SU-DHL-6 (cell line): ENCODE measurements at regions not wholly inside any gene's neighbourhood (a gene's known extent, or its start where the extent isn't known, plus 50 kb on each side); places are given as distances from the start of the nearest gene placed in this dataset.

Experiments used
- H2AFZ ChIP-seq: fragments of 200-600 bp; sonication (generic); 2 replicates; pipeline ENCODE4 v1.6.1; 2014; ENCODE audit warnings: low read depth, mild to moderate bottlenecking, moderate library complexity, mixed read lengths, antibody characterized with exemption, low read length; ENCODE audit not compliant: severe bottlenecking
- H3F3A ChIP-seq: fragments of 200-600 bp; shearing (Covaris generic); 2 replicates; pipeline ENCODE4 v1.6.0; 2016; ENCODE audit warnings: antibody characterized with exemption, mild to moderate bottlenecking; ENCODE audit not compliant: insufficient read depth
- H3K27ac ChIP-seq: fragments of 200-600 bp; sonication (generic); 2 replicates; pipeline ENCODE4 v1.5.1; 2016; ENCODE audit warnings: low read depth, mild to moderate bottlenecking, low read length, moderate library complexity, mixed read lengths
- H3K27me3 ChIP-seq: fragments of 200-600 bp; sonication (generic), shearing (Covaris generic); 2 replicates; pipeline ENCODE4 v1.6.0; 2014; ENCODE audit warnings: mild to moderate bottlenecking, low read length
- H3K36me3 ChIP-seq: fragments of 200-600 bp; sonication (generic); 2 replicates; pipeline ENCODE4 v1.6.1; 2014; ENCODE audit warnings: mild to moderate bottlenecking, low read length, mixed read lengths
- H3K4me2 ChIP-seq: fragments of 300-600, 200-600 bp; shearing (Covaris generic), sonication (generic); 2 replicates; pipeline ENCODE4 v1.6.0; 2014; ENCODE audit warnings: low read length, low read depth, mild to moderate bottlenecking; ENCODE audit not compliant: poor library complexity, severe bottlenecking
- H3K4me3 ChIP-seq: fragments of 200-600 bp; sonication (generic); 2 replicates; pipeline ENCODE4 v1.5.1; 2014; ENCODE audit warnings: antibody characterized with exemption, low read length, mild to moderate bottlenecking, mixed read lengths; ENCODE audit not compliant: insufficient read depth, poor library complexity, severe bottlenecking
- H3K79me2 ChIP-seq: fragments of 200-600 bp; sonication (generic); 2 replicates; pipeline ENCODE4 v1.6.1; 2014; ENCODE audit warnings: mild to moderate bottlenecking, low read length, moderate library complexity; ENCODE audit not compliant: insufficient read depth
- H3K9ac ChIP-seq: fragments of 200-600 bp; sonication (generic); 2 replicates; pipeline ENCODE4 v1.7.0; 2014; ENCODE audit warnings: mild to moderate bottlenecking, low read length
- H3K9me2 ChIP-seq: fragments of 200-600 bp; sonication (generic); replicated peaks from 2 replicates; pipeline ENCODE4 v1.6.1; 2014; ENCODE audit warnings: low read length; ENCODE audit not compliant: insufficient read depth
- H3K9me3 ChIP-seq: fragments of 200-600 bp; sonication (generic); 2 replicates; pipeline ENCODE4 v1.6.1; 2014; ENCODE audit warnings: low read length, mixed read lengths; ENCODE audit not compliant: insufficient read depth
- H4K20me1 ChIP-seq: fragments of 200-600 bp; sonication (generic); 2 replicates; pipeline ENCODE4 v1.6.1; 2014; ENCODE audit warnings: low read depth, mild to moderate bottlenecking, antibody characterized with exemption, low read length, moderate library complexity, mixed read lengths
- CTCF ChIP-seq: fragments of 200-600 bp; sonication (generic); IDR thresholded peaks from one replicate; pipeline ENCODE4 v1.5.1; 2017; ENCODE audit warnings: antibody characterized with exemption, mild to moderate bottlenecking, low read length, moderate library complexity; ENCODE audit not compliant: insufficient read depth, poor library complexity, severe bottlenecking
- EZH2phosphoT487 ChIP-seq: fragments of 200-600 bp; sonication (generic), shearing (Covaris generic); conservative IDR thresholded peaks from 2 replicates; pipeline ENCODE4 v1.6.1; 2018; ENCODE audit warnings: mild to moderate bottlenecking, antibody characterized with exemption, low read length, moderate library complexity, mixed read lengths

GRCh38 chr15:70499791-70500190 is 263.6 kb downstream of the UACA start:
- Histone ChIP-seq H3K36me3 (no peaks in the 10 kb centered on the region), H3K4me2 (no peak overlapping the region), H3K27me3 (no peaks in the 10 kb centered on the region), H3F3A (no peaks in the 10 kb centered on the region), H3K4me3 (no peak overlapping the region), H3K79me2 (no peaks in the 10 kb centered on the region), H3K9me2 (no peaks in the 10 kb centered on the region), H4K20me1 (no peaks in the 10 kb centered on the region), H2AFZ (no peak overlapping the region), H3K27ac (no peak overlapping the region), H3K9me3 (no peaks in the 10 kb centered on the region), H3K9ac (no peak overlapping the region)
- TF ChIP-seq EZH2phosphoT487 (no peak), CTCF (no peak)

- Histone ChIP-seq H3K79me2 (no peaks in the 10 kb centered on the region), H3K36me3 (no peaks in the 10 kb centered on the region), H2AFZ (no peak overlapping the region), H3K9me3 (no peaks in the 10 kb centered on the region), H4K20me1 (no peaks in the 10 kb centered on the region), H3F3A (no peaks in the 10 kb centered on the region), H3K4me3 (no peak overlapping the region), H3K9ac (no peak overlapping the region), H3K27ac (no peak overlapping the region), H3K4me2 (no peak overlapping the region), H3K27me3 (no peaks in the 10 kb centered on the region), H3K9me2 (no peaks in the 10 kb centered on the region)
- TF ChIP-seq CTCF (no peak), EZH2phosphoT487 (no peak)
These were observed 265.2 kb downstream of the UACA start for GRCh38 chr15:70498096-70498626.

- Histone ChIP-seq H3K27me3 (no peaks in the 10 kb centered on the region), H2AFZ (no peak overlapping the region), H3K79me2 (no peaks in the 10 kb centered on the region), H3K9me2 (no peaks in the 10 kb centered on the region), H3K27ac (no peak overlapping the region), H3K9ac (no peak overlapping the region), H3F3A (no peaks in the 10 kb centered on the region), H4K20me1 (no peaks in the 10 kb centered on the region), H3K4me2 (no peak overlapping the region), H3K9me3 (no peaks in the 10 kb centered on the region), H3K4me3 (no peak overlapping the region), H3K36me3 (no peaks in the 10 kb centered on the region)
- TF ChIP-seq EZH2phosphoT487 (no peak), CTCF (no peak)
These were observed 265.7 kb downstream of the UACA start for GRCh38 chr15:70497661-70498060.
